ENCODE measurements at regions not wholly inside any gene's neighbourhood (a gene's known extent, or its start where the extent isn't known, plus 50 kb on each side); places are given as distances from the start of the nearest gene placed in this dataset.

- H3K27ac Mint-ChIP-seq: no peak overlapping the region
- no peaks in the 10 kb centered on the region for H3K27me3 Mint-ChIP-seq
- peaks cover 3% of the 10 kb centered on the region for H3K36me3 Mint-ChIP-seq
- no peak overlapping the region for H3K4me3 Mint-ChIP-seq
- H3K4me1 Mint-ChIP-seq: peaks cover 4% of the 10 kb centered on the region
- H3K9me3 Mint-ChIP-seq: no peaks in the 10 kb centered on the region
Measured at GRCh38 chrX:9135901-9136510, 102.1 kb upstream of the FAM9B start.

GRCh38 chrX:9137152-9137551, 103.2 kb upstream of the FAM9B start:
- H3K27ac Mint-ChIP-seq: no peak overlapping the region
- no peaks in the 10 kb centered on the region for H3K4me1 Mint-ChIP-seq
- no peaks in the 10 kb centered on the region for H3K27me3 Mint-ChIP-seq
- H3K36me3 Mint-ChIP-seq: peaks cover 3% of the 10 kb centered on the region
- H3K9me3 Mint-ChIP-seq: no peaks in the 10 kb centered on the region
- H3K4me3 Mint-ChIP-seq: no peak overlapping the region

GRCh38 chrX:9141496-9141895, 107.6 kb upstream of the FAM9B start:
- H3K4me3 Mint-ChIP-seq: no peak overlapping the region
- no peak overlapping the region for H3K27ac Mint-ChIP-seq
- H3K36me3 Mint-ChIP-seq: no peaks in the 10 kb centered on the region
- H3K27me3 Mint-ChIP-seq: no peaks in the 10 kb centered on the region
- no peaks in the 10 kb centered on the region for H3K4me1 Mint-ChIP-seq
- no peaks in the 10 kb centered on the region for H3K9me3 Mint-ChIP-seq

- Mint-ChIP-seq H3K27me3 (no peaks in the 10 kb centered on the region), H3K4me1 (no peaks in the 10 kb centered on the region), H3K27ac (no peak overlapping the region), H3K4me3 (no peak overlapping the region), H3K36me3 (no peaks in the 10 kb centered on the region), H3K9me3 (no peaks in the 10 kb centered on the region)
Measured at GRCh38 chrX:9144701-9145241, 110.8 kb upstream of the FAM9B start.

GRCh38 chrX:9146657-9147056, 112.7 kb upstream of the FAM9B start:
- Mint-ChIP-seq H3K4me3 (no peak overlapping the region), H3K27ac (no peak overlapping the region), H3K9me3 (no peaks in the 10 kb centered on the region), H3K36me3 (no peaks in the 10 kb centered on the region), H3K27me3 (no peaks in the 10 kb centered on the region), H3K4me1 (no peaks in the 10 kb centered on the region)

- H3K36me3 Mint-ChIP-seq: no peaks in the 10 kb centered on the region
- H3K9me3 Mint-ChIP-seq: no peaks in the 10 kb centered on the region
- H3K4me3 Mint-ChIP-seq: no peak overlapping the region
- no peaks in the 10 kb centered on the region for H3K27me3 Mint-ChIP-seq
- H3K4me1 Mint-ChIP-seq: no peaks in the 10 kb centered on the region
- H3K27ac Mint-ChIP-seq: no peak overlapping the region
Measured at GRCh38 chrX:9147086-9147485, 113.2 kb upstream of the FAM9B start.

- Mint-ChIP-seq H3K36me3 (no peaks in the 10 kb centered on the region), H3K4me3 (no peak overlapping the region), H3K9me3 (no peaks in the 10 kb centered on the region), H3K4me1 (no peaks in the 10 kb centered on the region), H3K27ac (no peak overlapping the region), H3K27me3 (no peaks in the 10 kb centered on the region)
Measured at GRCh38 chrX:9147726-9148125, 113.8 kb upstream of the FAM9B start.

GRCh38 chrX:9148615-9149399, 114.9 kb upstream of the FAM9B start:
- no peaks in the 10 kb centered on the region for H3K36me3 Mint-ChIP-seq
- peaks cover 6% of the 10 kb centered on the region for H3K4me1 Mint-ChIP-seq
- H3K4me3 Mint-ChIP-seq: no peak overlapping the region
- H3K27me3 Mint-ChIP-seq: no peaks in the 10 kb centered on the region
- no peak overlapping the region for H3K27ac Mint-ChIP-seq
- H3K9me3 Mint-ChIP-seq: no peaks in the 10 kb centered on the region

- no peak overlapping the region for H3K27ac Mint-ChIP-seq
- no peaks in the 10 kb centered on the region for H3K9me3 Mint-ChIP-seq
- H3K27me3 Mint-ChIP-seq: no peaks in the 10 kb centered on the region
- no peak overlapping the region for H3K4me3 Mint-ChIP-seq
- no peaks in the 10 kb centered on the region for H3K36me3 Mint-ChIP-seq
- H3K4me1 Mint-ChIP-seq: peaks cover 6% of the 10 kb centered on the region
Measured at GRCh38 chrX:9149501-9150245, 115.7 kb upstream of the FAM9B start.

- H3K4me3 Mint-ChIP-seq: no peak overlapping the region
- H3K27ac Mint-ChIP-seq: no peak overlapping the region
- no peaks in the 10 kb centered on the region for H3K9me3 Mint-ChIP-seq
- no peaks in the 10 kb centered on the region for H3K27me3 Mint-ChIP-seq
- peaks cover 6% of the 10 kb centered on the region for H3K4me1 Mint-ChIP-seq
- H3K36me3 Mint-ChIP-seq: no peaks in the 10 kb centered on the region
Measured at GRCh38 chrX:9151772-9152307, 117.9 kb upstream of the FAM9B start.

GRCh38 chrX:9153300-9153699, 119.4 kb upstream of the FAM9B start:
- no peaks in the 10 kb centered on the region for H3K9me3 Mint-ChIP-seq
- H3K4me1 Mint-ChIP-seq: peaks cover 6% of the 10 kb centered on the region
- H3K27ac Mint-ChIP-seq: no peak overlapping the region
- no peaks in the 10 kb centered on the region for H3K27me3 Mint-ChIP-seq
- no peaks in the 10 kb centered on the region for H3K36me3 Mint-ChIP-seq
- H3K4me3 Mint-ChIP-seq: no peak overlapping the region

- no peak overlapping the region for H3K4me3 Mint-ChIP-seq
- peaks cover 20% of the 10 kb centered on the region for H3K4me1 Mint-ChIP-seq
- H3K36me3 Mint-ChIP-seq: no peaks in the 10 kb centered on the region
- H3K27ac Mint-ChIP-seq: no peak overlapping the region
- no peaks in the 10 kb centered on the region for H3K27me3 Mint-ChIP-seq
- peaks cover 5% of the 10 kb centered on the region for H3K9me3 Mint-ChIP-seq
Measured at GRCh38 chrX:9158611-9159010, 124.7 kb upstream of the FAM9B start.

GRCh38 chrX:9160698-9161329, 126.9 kb upstream of the FAM9B start:
- H3K9me3 Mint-ChIP-seq: peaks cover 5% of the 10 kb centered on the region
- H3K36me3 Mint-ChIP-seq: no peaks in the 10 kb centered on the region
- no peak overlapping the region for H3K4me3 Mint-ChIP-seq
- H3K27ac Mint-ChIP-seq: no peak overlapping the region
- peaks cover 35% of the 10 kb centered on the region for H3K4me1 Mint-ChIP-seq
- no peaks in the 10 kb centered on the region for H3K27me3 Mint-ChIP-seq

GRCh38 chrX:9162698-9163097, 128.8 kb upstream of the FAM9B start:
- peaks cover 1% of the 10 kb centered on the region for H3K36me3 Mint-ChIP-seq
- no peak overlapping the region for H3K4me3 Mint-ChIP-seq
- H3K9me3 Mint-ChIP-seq: peaks cover 5% of the 10 kb centered on the region
- H3K27me3 Mint-ChIP-seq: no peaks in the 10 kb centered on the region
- no peak overlapping the region for H3K27ac Mint-ChIP-seq
- peaks cover 44% of the 10 kb centered on the region for H3K4me1 Mint-ChIP-seq

- H3K4me1 Mint-ChIP-seq: peaks cover 44% of the 10 kb centered on the region
- H3K36me3 Mint-ChIP-seq: peaks cover 1% of the 10 kb centered on the region
- H3K9me3 Mint-ChIP-seq: peaks cover 5% of the 10 kb centered on the region
- H3K4me3 Mint-ChIP-seq: no peak overlapping the region
- peak overlapping the region; percentile 47 for H3K27ac Mint-ChIP-seq
- no peaks in the 10 kb centered on the region for H3K27me3 Mint-ChIP-seq
Measured at GRCh38 chrX:9163214-9163709, 129.3 kb upstream of the FAM9B start.

Measured in activated naive CD4-positive, alpha-beta T cell treated with anti-CD3 and anti-CD28 coated beads, Interleukin-2, amount 50 U/mL, for 24 hours (primary cell).